ENCODE measurements at regions not wholly inside any gene's neighbourhood (a gene's known extent, or its start where the extent isn't known, plus 50 kb on each side); places are given as distances from the start of the nearest gene placed in this dataset.

DNA sequence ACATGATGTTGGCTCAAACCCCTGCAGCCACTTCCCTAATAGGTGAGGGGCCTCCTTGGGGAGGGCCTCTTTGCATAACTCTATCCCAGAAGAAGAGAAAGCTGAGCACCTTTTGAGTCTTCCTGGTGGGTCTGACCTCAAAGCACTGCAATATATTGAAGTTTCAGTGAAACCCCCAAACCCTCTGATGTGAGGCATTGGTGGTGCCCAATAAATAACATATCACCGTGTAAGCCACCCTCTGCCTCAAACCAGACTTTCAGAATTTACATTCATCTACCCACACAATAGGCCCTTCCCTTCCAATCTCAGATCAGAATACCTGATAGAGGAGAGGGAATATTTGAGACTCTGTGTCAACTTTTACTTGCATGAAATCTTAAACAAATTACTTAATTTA, 142.8 kb upstream of the STK17B start:
- no peak overlapping the region; a peak in 1 of 7 replicates for H3K27ac Mint-ChIP-seq
- no peak overlapping the region for H2BK12ac ChIP-seq (ENCODE audit: insufficient read length, low read depth, low read length)
- H3K9ac ChIP-seq (ENCODE audit: extremely low read depth, insufficient read length, low read length) = no peak overlapping the region
- H3K23ac ChIP-seq (ENCODE audit: insufficient read length, low read depth, low read length) = no peak overlapping the region
- no peak overlapping the region for H4K5ac ChIP-seq (ENCODE audit: insufficient read length, low read depth, low read length)
- H2AFZ ChIP-seq (ENCODE audit: low read length) = no peak overlapping the region
- H3K4ac ChIP-seq (ENCODE audit: low read depth, low read length) = no peak overlapping the region
- TF ChIP-seq, protein P1, sequence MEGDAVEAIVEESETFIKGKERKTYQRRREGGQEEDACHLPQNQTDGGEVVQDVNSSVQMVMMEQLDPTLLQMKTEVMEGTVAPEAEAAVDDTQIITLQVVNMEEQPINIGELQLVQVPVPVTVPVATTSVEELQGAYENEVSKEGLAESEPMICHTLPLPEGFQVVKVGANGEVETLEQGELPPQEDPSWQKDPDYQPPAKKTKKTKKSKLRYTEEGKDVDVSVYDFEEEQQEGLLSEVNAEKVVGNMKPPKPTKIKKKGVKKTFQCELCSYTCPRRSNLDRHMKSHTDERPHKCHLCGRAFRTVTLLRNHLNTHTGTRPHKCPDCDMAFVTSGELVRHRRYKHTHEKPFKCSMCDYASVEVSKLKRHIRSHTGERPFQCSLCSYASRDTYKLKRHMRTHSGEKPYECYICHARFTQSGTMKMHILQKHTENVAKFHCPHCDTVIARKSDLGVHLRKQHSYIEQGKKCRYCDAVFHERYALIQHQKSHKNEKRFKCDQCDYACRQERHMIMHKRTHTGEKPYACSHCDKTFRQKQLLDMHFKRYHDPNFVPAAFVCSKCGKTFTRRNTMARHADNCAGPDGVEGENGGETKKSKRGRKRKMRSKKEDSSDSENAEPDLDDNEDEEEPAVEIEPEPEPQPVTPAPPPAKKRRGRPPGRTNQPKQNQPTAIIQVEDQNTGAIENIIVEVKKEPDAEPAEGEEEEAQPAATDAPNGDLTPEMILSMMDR (conservative IDR thresholded peaks at IDR 0.05) = no peak
- no peaks in the 10 kb centered on the region for H3K9me3 ChIP-seq (ENCODE audit: control insufficient read depth, low read depth, low read length)
- H3K4me3 Mint-ChIP-seq = no peak overlapping the region
- no peak overlapping the region for H2BK120ac ChIP-seq (ENCODE audit: low read depth, low read length, poor library complexity, severe bottlenecking)
- H3K4me2 ChIP-seq (ENCODE audit: insufficient read depth, insufficient read length, low read length) = no peak overlapping the region
- no peak overlapping the region for H3K14ac ChIP-seq (ENCODE audit: insufficient read depth, low read length)
- H3K79me2 ChIP-seq (ENCODE audit: insufficient read depth, low read length) = no peaks in the 10 kb centered on the region
- peaks cover 0 to 7% of the 10 kb centered on the region in 2 experiments; a peak in 2 of 4 replicates for H3K4me1 Mint-ChIP-seq
- no peak overlapping the region for H3K18ac ChIP-seq (ENCODE audit: insufficient read length, low read depth, low read length)
- no peaks in the 10 kb centered on the region for H3K79me1 ChIP-seq (ENCODE audit: insufficient read depth, low read depth, low read length, poor library complexity, severe bottlenecking)
- no peak overlapping the region for H3K27ac ChIP-seq (ENCODE audit: insufficient read length, low read depth, low read length)
- peaks cover 2% of the 10 kb centered on the region for H4K20me1 ChIP-seq (ENCODE audit: control insufficient read depth, insufficient read depth, insufficient read length)
- H3K9me3 Mint-ChIP-seq = no peaks in the 10 kb centered on the region
- no peak overlapping the region for H2BK15ac ChIP-seq (ENCODE audit: low read depth, low read length)
- no peak overlapping the region for H4K91ac ChIP-seq (ENCODE audit: insufficient read length, low read depth, low read length)
- H3K56ac ChIP-seq (ENCODE audit: insufficient read length, low read depth, low read length) = no peak overlapping the region
- H3K36me3 Mint-ChIP-seq (ENCODE audit: insufficient read depth in 1 of 3, low read depth in 3 of 3) = no peaks in the 10 kb centered on the region
- H3K23me2 ChIP-seq (ENCODE audit: insufficient read length, low read depth, low read length, poor library complexity, severe bottlenecking) = no peaks in the 10 kb centered on the region
- H3K4me1 ChIP-seq (ENCODE audit: insufficient read depth, low read length) = no peaks in the 10 kb centered on the region
- no peak overlapping the region for H2BK5ac ChIP-seq (ENCODE audit: insufficient read length, low read length)
- H3K27me3 ChIP-seq (ENCODE audit: insufficient read depth, low read length) = no peaks in the 10 kb centered on the region
- no peak for DNase-seq
- H3K27me3 Mint-ChIP-seq (ENCODE audit: low read depth) = no peaks in the 10 kb centered on the region
- H3T11ph ChIP-seq (ENCODE audit: low read length) = no peak overlapping the region
- H2AK5ac ChIP-seq (ENCODE audit: insufficient read length, low read length) = no peak overlapping the region
- WGBS (ENCODE audit: extremely low coverage, insufficient read length, low lambda C conversion rate) = no CpG with 5 or more reads among the region's 1 CpG
- no peak overlapping the region for H2BK20ac ChIP-seq (ENCODE audit: low read depth, low read length, poor library complexity, severe bottlenecking)
- no peak overlapping the region for H4K8ac ChIP-seq (replicated peaks; ENCODE audit: insufficient read length, low read depth, low read length)

All from H9 (cell line).